MCF 10A (cell line): ENCODE measurements at regions not wholly inside any gene's neighbourhood (a gene's known extent, or its start where the extent isn't known, plus 50 kb on each side); places are given as distances from the start of the nearest gene placed in this dataset.

Source experiments
- BruUV-seq: library from RNA; stranded (reverse); fragments of 400-500 nt; replicated peaks from 2 replicates; lab custom pipeline; 2021; lab: Mats Ljungman, UMichigan
- CTCF ChIA-PET: fragments of 300-600 bp; sonication (Branson Sonifier 250); formaldehyde crosslinking; extraction: SDS; loops from one replicate; lab custom pipeline; 2021; ENCODE audit warnings: antibody characterized with exemption, inconsistent platforms; lab: Yijun Ruan, JAX
- POLR2A ChIA-PET: fragments of 300-600, 350-650 bp; sonication (Branson Sonifier 250); formaldehyde crosslinking; extraction: SDS; loops from one replicate; lab custom pipeline; 2020; ENCODE audit warnings: antibody characterized with exemption, inconsistent platforms; lab: Yijun Ruan, JAX
- DNase-seq: peaks from one replicate; pipeline ENCODE4 v3.0.0-alpha.2; 2018; ENCODE audit not compliant: unreplicated experiment
- H3K27ac Mint-ChIP-seq: one replicate; pipeline ENCODE4 v1.8.0; 2022; ENCODE audit warnings: mild to moderate bottlenecking, low read depth, mixed read lengths; ENCODE audit not compliant: unreplicated experiment
- H3K27me3 Mint-ChIP-seq: one replicate; pipeline ENCODE4 v1.8.0; 2022; ENCODE audit warnings: mixed read lengths; ENCODE audit not compliant: insufficient read depth, unreplicated experiment
- H3K36me3 Mint-ChIP-seq: one replicate; pipeline ENCODE4 v1.8.0; 2022; ENCODE audit warnings: mild to moderate bottlenecking, moderate library complexity, mixed read lengths; ENCODE audit not compliant: insufficient read depth, unreplicated experiment
- H3K4me1 Mint-ChIP-seq: one replicate; pipeline ENCODE4 v1.8.0; 2022; ENCODE audit warnings: mixed read lengths; ENCODE audit not compliant: insufficient read depth, unreplicated experiment
- H3K4me3 Mint-ChIP-seq: one replicate; pipeline ENCODE4 v1.8.0; 2022; ENCODE audit warnings: mild to moderate bottlenecking, moderate library complexity, mixed read lengths; ENCODE audit not compliant: unreplicated experiment
- H3K9me3 Mint-ChIP-seq: one replicate; pipeline ENCODE4 v1.8.0; 2022; ENCODE audit warnings: mixed read lengths; ENCODE audit not compliant: unreplicated experiment
- intact Hi-C: fragments of 100-400 bp; cut with micrococcal nuclease; formaldehyde crosslinking; loops from 2 replicates; pipeline ENCODE4 v1.14.1; 2022
- TF ChIP-seq, protein P1 (sequence below): fragments of 200-600 bp; IDR thresholded peaks from one replicate; pipeline ENCODE4 v1.8.0; 2022; ENCODE audit warnings: antibody characterized with exemption, mild to moderate bottlenecking; ENCODE audit not compliant: unreplicated experiment

DNA sequence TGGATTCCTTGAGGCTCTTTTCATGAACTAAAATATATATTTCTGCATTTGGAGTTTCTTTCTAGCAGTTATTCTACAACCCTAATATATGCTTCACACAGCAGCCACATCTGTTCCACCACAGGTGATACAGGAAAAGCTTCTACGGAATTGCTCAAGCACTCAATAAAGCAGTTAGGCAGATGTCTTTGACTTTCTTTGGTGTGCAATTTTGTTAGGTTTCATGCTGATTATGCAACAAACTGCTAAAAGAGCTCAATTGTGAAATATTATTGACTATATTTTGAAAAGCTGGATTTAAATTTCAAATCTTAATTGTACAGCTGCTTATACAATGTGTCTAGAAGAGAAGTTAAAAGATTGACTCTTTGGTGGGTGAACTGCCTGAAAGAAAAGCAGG lies 1055.6 kb upstream of the FBXO33 start:
- intact Hi-C loops: no loop called here
- no peaks in the 10 kb centered on the region for H3K36me3 Mint-ChIP-seq
- TF ChIP-seq, protein P1, sequence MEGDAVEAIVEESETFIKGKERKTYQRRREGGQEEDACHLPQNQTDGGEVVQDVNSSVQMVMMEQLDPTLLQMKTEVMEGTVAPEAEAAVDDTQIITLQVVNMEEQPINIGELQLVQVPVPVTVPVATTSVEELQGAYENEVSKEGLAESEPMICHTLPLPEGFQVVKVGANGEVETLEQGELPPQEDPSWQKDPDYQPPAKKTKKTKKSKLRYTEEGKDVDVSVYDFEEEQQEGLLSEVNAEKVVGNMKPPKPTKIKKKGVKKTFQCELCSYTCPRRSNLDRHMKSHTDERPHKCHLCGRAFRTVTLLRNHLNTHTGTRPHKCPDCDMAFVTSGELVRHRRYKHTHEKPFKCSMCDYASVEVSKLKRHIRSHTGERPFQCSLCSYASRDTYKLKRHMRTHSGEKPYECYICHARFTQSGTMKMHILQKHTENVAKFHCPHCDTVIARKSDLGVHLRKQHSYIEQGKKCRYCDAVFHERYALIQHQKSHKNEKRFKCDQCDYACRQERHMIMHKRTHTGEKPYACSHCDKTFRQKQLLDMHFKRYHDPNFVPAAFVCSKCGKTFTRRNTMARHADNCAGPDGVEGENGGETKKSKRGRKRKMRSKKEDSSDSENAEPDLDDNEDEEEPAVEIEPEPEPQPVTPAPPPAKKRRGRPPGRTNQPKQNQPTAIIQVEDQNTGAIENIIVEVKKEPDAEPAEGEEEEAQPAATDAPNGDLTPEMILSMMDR: no peak
- ChIA-PET CTCF (interaction anchor here (1.4 kb wide), 1 partner anchor 12 kb away, joined by 3 read pairs; no protein-coding TSS in a partner anchor), POLR2A (interaction anchor here (0.9 to 1.3 kb wide), 2 partner anchors 40 to 498 kb away, joined by 3 read pairs; no protein-coding TSS in a partner anchor)
- no peak overlapping the region for H3K27ac Mint-ChIP-seq
- H3K4me1 Mint-ChIP-seq: no peaks in the 10 kb centered on the region
- no TSS peak for BruUV-seq
- no peaks in the 10 kb centered on the region for H3K9me3 Mint-ChIP-seq
- no peak overlapping the region for H3K4me3 Mint-ChIP-seq
- H3K27me3 Mint-ChIP-seq: no peaks in the 10 kb centered on the region
- no peak for DNase-seq

DNA sequence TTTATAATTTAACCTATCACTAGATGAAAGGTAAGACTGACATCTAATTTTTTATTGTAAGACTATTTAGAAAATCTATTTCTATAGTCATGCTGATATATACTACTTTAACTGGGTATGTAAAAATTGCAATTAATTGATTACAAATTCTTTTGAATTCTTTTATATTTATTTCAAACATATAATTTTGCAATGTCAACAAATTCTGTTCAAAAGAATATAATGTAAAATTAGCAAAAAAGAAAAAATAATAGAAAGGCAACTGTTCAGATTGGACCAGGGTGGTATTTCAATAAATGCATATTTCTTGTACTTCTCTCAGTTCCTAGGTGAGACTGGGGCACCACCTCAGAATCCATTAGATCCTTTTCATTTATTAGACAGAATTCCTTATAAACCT lies 1053.5 kb upstream of the FBXO33 start:
- no peaks in the 10 kb centered on the region for H3K27me3 Mint-ChIP-seq
- no peaks in the 10 kb centered on the region for H3K36me3 Mint-ChIP-seq
- no peak overlapping the region for H3K27ac Mint-ChIP-seq
- CTCF ChIA-PET: no interaction called here
- intact Hi-C loops: no loop called here
- BruUV-seq: no TSS peak
- TF ChIP-seq, protein P1: no peak
- H3K4me1 Mint-ChIP-seq: no peaks in the 10 kb centered on the region
- no peaks in the 10 kb centered on the region for H3K9me3 Mint-ChIP-seq
- POLR2A ChIA-PET: no interaction called here
- H3K4me3 Mint-ChIP-seq: no peak overlapping the region
- DNase-seq: no peak

DNA sequence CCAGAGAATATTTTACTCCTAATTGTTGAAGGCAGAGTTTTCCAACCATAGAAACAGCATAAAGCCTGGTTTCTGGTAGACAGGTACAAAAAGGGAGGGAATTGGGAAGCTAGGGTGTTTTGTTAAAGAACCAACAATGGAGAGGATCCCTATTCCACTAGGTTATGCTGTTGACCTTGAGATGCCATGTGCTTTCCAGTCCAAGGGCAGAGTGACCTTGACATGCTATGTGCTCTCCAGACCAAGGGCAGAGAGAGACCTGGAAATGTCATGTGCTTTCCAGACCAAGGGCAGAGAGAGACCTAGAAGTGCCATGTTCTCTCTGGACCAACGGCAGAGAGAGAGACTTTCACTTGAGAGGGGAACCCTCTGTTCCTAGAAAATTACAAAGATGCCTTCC lies 1043.8 kb upstream of the FBXO33 start:
- Mint-ChIP-seq H3K27ac (no peak overlapping the region), H3K36me3 (no peaks in the 10 kb centered on the region), H3K27me3 (no peaks in the 10 kb centered on the region), H3K4me3 (no peak overlapping the region), H3K4me1 (no peaks in the 10 kb centered on the region), H3K9me3 (peaks cover 8% of the 10 kb centered on the region)
- DNase-seq: no peak
- ChIA-PET POLR2A (no interaction called here), CTCF (interaction anchor here (0.6 to 0.8 kb wide), 2 partner anchors 21 to 533 kb away, joined by 3 to 4 read pairs; no protein-coding TSS in a partner anchor)
- intact Hi-C loops: no loop called here
- no TSS peak for BruUV-seq
- TF ChIP-seq, protein P1: no peak

DNA sequence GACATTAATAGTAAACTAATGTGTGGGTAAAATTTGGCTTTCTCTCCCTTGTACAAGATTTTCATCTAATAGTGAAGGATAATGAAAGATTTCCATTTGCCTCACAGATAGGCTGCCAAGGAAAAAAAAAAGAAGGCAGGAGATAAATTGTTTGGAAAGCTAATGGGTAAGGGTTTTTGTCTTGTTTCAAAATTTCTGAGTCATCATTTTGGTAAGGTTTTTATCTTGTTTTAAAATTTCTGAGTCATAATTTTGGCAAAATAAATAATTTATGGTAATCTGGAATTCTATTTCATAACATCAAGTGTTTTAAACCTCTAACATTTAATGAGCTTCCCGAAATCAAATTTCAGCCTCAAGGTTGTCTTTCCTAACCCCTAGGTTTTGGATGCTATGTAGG lies 1035.7 kb upstream of the FBXO33 start:
- no peaks in the 10 kb centered on the region for H3K27me3 Mint-ChIP-seq
- TF ChIP-seq, protein P1: no peak
- H3K9me3 Mint-ChIP-seq: no peaks in the 10 kb centered on the region
- no TSS peak for BruUV-seq
- no peak overlapping the region for H3K27ac Mint-ChIP-seq
- POLR2A ChIA-PET: no interaction called here
- H3K4me3 Mint-ChIP-seq: no peak overlapping the region
- no peak for DNase-seq
- H3K36me3 Mint-ChIP-seq: no peaks in the 10 kb centered on the region
- CTCF ChIA-PET: no interaction called here
- intact Hi-C loops: no loop called here
- H3K4me1 Mint-ChIP-seq: no peaks in the 10 kb centered on the region
